ENCODE measurements at regions not wholly inside any gene's neighbourhood (a gene's known extent, or its start where the extent isn't known, plus 50 kb on each side); places are given as distances from the start of the nearest gene placed in this dataset.

GRCh38 chr1:216779686-216780085, 56.5 kb upstream of the ESRRG start:
- no peaks in the 10 kb centered on the region for H3K36me3 ChIP-seq (replicated peaks; ENCODE audit: low read depth, low read length)
- H4K20me1 ChIP-seq (ENCODE audit: insufficient read depth, low read length): no peaks in the 10 kb centered on the region
- no peak overlapping the region for H3K4me2 ChIP-seq (ENCODE audit: low read length)
- no peak overlapping the region for H3K9ac ChIP-seq (ENCODE audit: low read length)
- no peaks in the 10 kb centered on the region for H3K9me3 ChIP-seq (ENCODE audit: insufficient read depth, low read length)
- H3K4me1 ChIP-seq (ENCODE audit: low read length): no peaks in the 10 kb centered on the region
- no peak overlapping the region for H2AFZ ChIP-seq (ENCODE audit: low read depth, low read length)
- H3K27ac ChIP-seq (ENCODE audit: low read length): no peak overlapping the region
- H3K27me3 ChIP-seq (ENCODE audit: low read depth, low read length): no peaks in the 10 kb centered on the region
- no peaks in the 10 kb centered on the region for H3K79me2 ChIP-seq (ENCODE audit: low read length)
- TF ChIP-seq CTCF (IDR thresholded peaks at IDR 0.05; ENCODE audit: low read depth, low read length) (no peak), EZH2phosphoT487 (IDR thresholded peaks at IDR 0.05; ENCODE audit: low read depth) (no peak)
- H3K4me3 ChIP-seq (ENCODE audit: low read length): no peak overlapping the region

- Histone ChIP-seq H3K4me3 (ENCODE audit: low read length) (no peak overlapping the region), H2AFZ (ENCODE audit: low read depth, low read length) (no peak overlapping the region), H3K27ac (ENCODE audit: low read length) (no peak overlapping the region), H3K79me2 (ENCODE audit: low read length) (no peaks in the 10 kb centered on the region), H3K27me3 (ENCODE audit: low read depth, low read length) (no peaks in the 10 kb centered on the region), H3K4me1 (ENCODE audit: low read length) (no peaks in the 10 kb centered on the region), H3K9me3 (ENCODE audit: insufficient read depth, low read length) (no peaks in the 10 kb centered on the region), H4K20me1 (ENCODE audit: insufficient read depth, low read length) (no peaks in the 10 kb centered on the region), H3K36me3 (replicated peaks; ENCODE audit: low read depth, low read length) (no peaks in the 10 kb centered on the region), H3K4me2 (ENCODE audit: low read length) (no peak overlapping the region), H3K9ac (ENCODE audit: low read length) (no peak overlapping the region)
- no peak for TF ChIP-seq EZH2phosphoT487 (IDR thresholded peaks at IDR 0.05; ENCODE audit: low read depth)
- no peak for TF ChIP-seq CTCF (IDR thresholded peaks at IDR 0.05; ENCODE audit: low read depth, low read length)
Observed at GRCh38 chr1:216778737-216779136, 55.5 kb upstream of the ESRRG start.

- TF ChIP-seq EZH2phosphoT487 (IDR thresholded peaks at IDR 0.05; ENCODE audit: low read depth) (no peak), CTCF (IDR thresholded peaks at IDR 0.05; ENCODE audit: low read depth, low read length) (no peak)
- Histone ChIP-seq H3K27ac (ENCODE audit: low read length) (no peak overlapping the region), H3K4me2 (ENCODE audit: low read length) (no peak overlapping the region), H3K36me3 (replicated peaks; ENCODE audit: low read depth, low read length) (no peaks in the 10 kb centered on the region), H3K27me3 (ENCODE audit: low read depth, low read length) (no peaks in the 10 kb centered on the region), H3K4me1 (ENCODE audit: low read length) (no peaks in the 10 kb centered on the region), H3K79me2 (ENCODE audit: low read length) (no peaks in the 10 kb centered on the region), H2AFZ (ENCODE audit: low read depth, low read length) (no peak overlapping the region), H3K4me3 (ENCODE audit: low read length) (no peak overlapping the region), H4K20me1 (ENCODE audit: insufficient read depth, low read length) (no peaks in the 10 kb centered on the region), H3K9me3 (ENCODE audit: insufficient read depth, low read length) (no peaks in the 10 kb centered on the region), H3K9ac (ENCODE audit: low read length) (no peak overlapping the region)
Observed at GRCh38 chr1:216777148-216777547, 53.9 kb upstream of the ESRRG start.

All from OCI-LY3 (cell line).